HG03432 (cell line): ENCODE measurements at regions not wholly inside any gene's neighbourhood (a gene's known extent, or its start where the extent isn't known, plus 50 kb on each side); places are given as distances from the start of the nearest gene placed in this dataset.

ENCODE experiments used
- ATAC-seq: cut with Tn5 transposase; IDR thresholded peaks from one replicate; pipeline ENCODE4 v1.9.1; 2021; ENCODE audit warnings: mild to moderate bottlenecking, moderate library complexity; ENCODE audit not compliant: unreplicated experiment

- no peak for ATAC-seq
Measured at GRCh38 chr3:72571052-72571451, 277.2 kb downstream of the SHQ1 start.

DNA sequence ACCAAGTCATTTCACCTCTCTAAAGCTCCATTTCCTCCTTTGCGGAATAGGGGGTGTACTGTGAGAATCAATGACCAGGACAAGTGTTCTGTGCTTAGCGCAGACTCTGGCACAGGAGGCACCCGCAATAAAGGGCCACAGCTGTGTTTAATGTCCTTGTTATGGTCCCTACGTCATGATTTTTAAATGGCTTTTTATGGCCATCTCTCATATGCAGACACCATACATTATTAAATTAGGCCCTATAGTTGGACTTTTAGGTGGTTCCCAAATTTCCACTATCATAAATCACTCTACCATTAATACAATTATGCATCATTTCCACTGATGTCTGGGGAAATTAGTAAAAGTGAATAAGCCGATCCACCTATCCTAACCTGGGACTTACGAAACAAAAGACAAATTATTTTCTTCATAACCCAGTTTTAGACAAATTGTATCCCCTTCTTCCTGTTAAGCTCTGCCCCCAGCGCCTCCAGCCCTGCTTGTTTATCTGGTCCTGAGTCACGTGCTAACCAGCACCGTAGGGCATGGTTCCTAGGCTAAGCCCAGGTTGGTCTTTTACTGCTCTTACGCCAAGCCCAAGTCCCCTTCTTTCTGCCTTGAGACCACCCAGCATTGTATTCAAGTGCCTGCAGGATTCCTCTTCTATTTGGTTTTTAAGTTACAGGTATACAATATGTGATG is 278.3 kb downstream of the SHQ1 start:
- no peak for ATAC-seq

DNA sequence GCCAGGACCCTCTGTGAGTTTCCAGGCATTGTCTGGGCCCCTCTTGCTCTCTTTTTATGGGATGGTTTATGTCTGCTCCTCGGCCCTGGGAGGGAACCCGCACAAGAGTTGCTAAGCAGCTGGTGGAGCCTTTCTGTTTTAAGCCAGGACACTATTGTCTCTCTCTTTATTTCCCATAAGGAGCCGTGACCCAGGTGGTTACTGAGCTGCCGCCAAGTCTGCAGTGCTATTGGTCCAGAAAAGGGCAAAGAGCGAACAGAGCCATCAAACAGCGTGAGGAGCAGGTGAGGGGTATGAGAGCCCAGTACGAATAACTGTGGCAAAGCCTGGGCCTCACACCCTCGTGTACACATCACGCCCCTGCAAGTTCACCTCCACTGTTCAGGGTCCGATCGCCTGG is 280.2 kb downstream of the SHQ1 start:
- ATAC-seq, result no peak

- no peak for ATAC-seq
Measured at GRCh38 chr3:72567474-72567873, 280.8 kb downstream of the SHQ1 start.

GRCh38 chr3:72565593-72565992 is 282.7 kb downstream of the SHQ1 start:
- no peak for ATAC-seq

- ATAC-seq, result no peak
Measured at GRCh38 chr3:72563690-72564370, 284.4 kb downstream of the SHQ1 start.

DNA sequence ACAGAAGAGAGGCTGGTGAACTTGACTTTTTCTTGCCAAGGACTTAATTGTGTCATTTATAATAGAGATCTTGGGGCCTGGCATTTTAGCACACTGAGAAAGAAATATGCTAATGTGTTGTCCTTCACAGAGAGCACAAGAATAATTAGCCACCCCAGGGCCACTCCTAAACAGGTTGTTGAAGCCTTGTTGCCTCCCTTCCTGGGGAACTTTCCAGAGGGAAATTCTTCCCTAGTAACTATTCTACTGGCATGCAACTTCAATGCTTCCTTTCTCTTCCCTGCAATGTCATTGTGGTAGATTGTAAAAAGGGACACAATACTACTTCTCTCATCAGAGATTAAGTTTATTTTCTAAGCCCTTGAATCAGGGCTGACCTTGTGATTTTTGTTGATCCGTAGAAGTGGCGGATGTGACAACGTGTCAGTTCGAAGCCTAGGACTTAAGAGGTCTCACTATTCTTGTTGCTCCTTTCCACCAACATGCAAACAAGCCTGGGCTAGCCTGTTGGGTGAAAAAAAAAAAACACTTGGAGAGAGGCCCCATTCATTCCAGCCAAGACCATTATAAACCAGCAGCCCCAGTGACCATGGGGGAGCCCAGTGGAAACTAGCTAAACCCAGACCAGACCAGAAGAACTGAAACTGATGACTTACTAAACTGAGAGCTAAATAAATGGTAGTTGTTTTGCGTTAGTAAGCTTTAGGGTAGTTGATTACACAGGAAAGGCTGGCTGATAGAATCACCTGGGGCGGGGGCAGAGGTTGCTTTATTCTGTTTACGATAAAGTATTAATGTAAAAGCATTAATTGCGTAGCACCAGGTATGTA is 287.2 kb downstream of the SHQ1 start:
- ATAC-seq, result no peak

DNA sequence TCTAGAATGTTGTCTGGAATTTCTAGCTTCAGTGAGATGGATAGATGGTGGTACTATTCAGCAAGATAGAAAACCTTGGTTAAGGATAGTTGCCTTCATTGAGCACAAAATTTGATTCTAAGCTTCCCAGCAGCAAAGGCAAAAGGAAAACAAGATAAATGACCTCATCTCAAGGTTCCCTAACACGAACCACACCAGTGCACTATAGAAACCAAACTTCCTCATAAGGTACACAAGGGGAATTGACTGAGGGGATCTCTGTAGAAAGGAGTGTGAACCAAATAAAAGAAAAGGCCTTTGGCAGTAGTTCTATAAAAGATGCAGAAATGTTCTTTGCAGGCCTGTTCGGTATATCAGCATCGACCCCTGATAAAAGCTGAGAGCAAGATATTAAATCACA is 288.9 kb downstream of the SHQ1 start:
- no peak for ATAC-seq

- ATAC-seq, result no peak
Measured at GRCh38 chr3:72558001-72558400, 290.2 kb downstream of the SHQ1 start.

DNA sequence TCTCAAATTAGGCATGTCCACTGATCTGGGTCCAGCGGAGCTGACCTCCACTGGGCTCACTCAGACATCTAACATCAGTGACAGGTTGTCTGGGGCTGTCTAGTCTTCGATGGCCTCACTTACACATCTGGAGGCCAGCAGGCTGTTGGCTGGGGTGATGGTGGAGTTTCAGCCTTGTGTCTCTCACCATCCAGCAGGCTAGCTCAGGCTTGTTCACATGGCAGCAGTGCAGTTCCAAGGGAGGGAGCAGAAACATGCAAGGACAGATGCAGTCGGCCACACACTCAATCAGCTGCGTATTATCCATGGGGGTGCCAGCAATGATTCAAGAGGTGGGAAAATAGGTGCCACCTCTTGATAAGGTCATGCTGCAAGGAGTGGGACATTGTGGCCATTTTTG is 292.5 kb downstream of the SHQ1 start:
- ATAC-seq, result no peak

DNA sequence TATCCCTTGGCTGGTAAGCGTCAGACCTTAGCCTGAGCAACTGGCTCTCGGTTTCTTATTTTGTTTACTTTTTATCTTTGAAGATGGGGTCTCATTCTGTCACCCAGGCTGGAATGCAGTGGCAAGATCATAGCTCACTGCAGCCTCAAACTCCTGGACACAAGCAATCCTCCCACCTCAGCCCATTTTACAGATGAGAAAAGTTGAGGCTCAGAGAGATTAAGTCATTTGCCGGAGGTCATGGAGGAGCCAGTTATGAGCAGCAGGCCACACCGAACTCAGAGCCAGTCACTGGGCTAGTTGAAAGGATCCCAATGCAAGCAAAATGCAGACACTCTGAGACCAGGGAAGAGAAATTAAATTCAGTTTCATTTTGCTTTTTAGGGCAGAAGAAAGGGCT is 293.6 kb downstream of the SHQ1 start:
- ATAC-seq, result no peak

- ATAC-seq, result no peak
Measured at GRCh38 chr3:72553298-72553697, 294.9 kb downstream of the SHQ1 start.

GRCh38 chr3:72550582-72551262 is 297.5 kb downstream of the SHQ1 start:
- ATAC-seq, result peak; percentile 40

GRCh38 chr3:72549761-72550581 is 298.3 kb downstream of the SHQ1 start:
- ATAC-seq, result no peak

- ATAC-seq, result no peak
Measured at GRCh38 chr3:72548981-72549380, 299.3 kb downstream of the SHQ1 start.

DNA sequence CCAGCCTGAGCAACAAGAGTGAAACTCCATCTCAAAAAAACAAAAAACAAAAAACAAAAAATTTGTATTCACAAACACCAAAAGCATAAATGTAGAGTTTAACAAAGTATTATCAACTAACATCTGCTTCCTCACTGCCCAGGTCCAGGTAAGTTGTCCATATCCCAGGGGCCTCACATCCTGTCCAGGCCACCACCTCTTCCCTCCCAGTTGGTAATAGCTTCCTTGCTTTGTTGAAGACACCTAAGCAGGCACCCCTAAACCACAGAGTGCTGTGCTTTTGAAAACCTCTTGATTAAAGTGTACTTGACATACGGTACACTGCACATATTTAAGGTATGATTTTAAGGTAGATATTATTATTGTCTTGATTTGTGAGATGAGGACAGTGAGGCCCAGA is 299.8 kb downstream of the SHQ1 start:
- no peak for ATAC-seq

- no peak for ATAC-seq
Measured at GRCh38 chr3:72547183-72547582, 301.1 kb downstream of the SHQ1 start.

- no peak for ATAC-seq
Measured at GRCh38 chr3:72544239-72544638, 304.0 kb downstream of the SHQ1 start.

- ATAC-seq, result no peak
Measured at GRCh38 chr3:72543246-72543645, 305.0 kb downstream of the SHQ1 start.

DNA sequence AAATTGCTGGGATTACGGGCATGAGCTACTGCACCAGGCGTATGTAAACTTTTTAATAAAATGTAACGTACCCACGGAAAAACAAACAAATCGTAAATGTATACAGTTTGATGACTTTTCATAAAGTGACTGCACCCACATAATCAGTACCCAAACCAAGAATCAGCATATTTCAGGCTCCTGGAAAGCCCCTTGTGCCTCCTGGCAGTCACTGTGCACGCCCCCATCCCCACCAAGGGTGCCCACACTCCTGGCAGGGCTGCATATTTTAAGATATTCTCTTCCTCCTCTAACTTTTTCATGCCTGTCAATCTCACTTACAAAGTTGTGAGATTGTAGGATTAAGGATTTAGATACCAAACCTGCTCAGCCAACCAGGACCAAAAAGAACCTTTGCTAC is 305.5 kb downstream of the SHQ1 start:
- ATAC-seq, result no peak
